ENCODE measurements at regions not wholly inside any gene's neighbourhood (a gene's known extent, or its start where the extent isn't known, plus 50 kb on each side); places are given as distances from the start of the nearest gene placed in this dataset.

- no peak for DNase-seq (ENCODE audit: low spot score)
These were observed 49.9 kb upstream of the LPP start for GRCh38 chr3:188104050-188104449.

All from NAMALWA (cell line).